ENCODE measurements at regions not wholly inside any gene's neighbourhood (a gene's known extent, or its start where the extent isn't known, plus 50 kb on each side); places are given as distances from the start of the nearest gene placed in this dataset.

DNA sequence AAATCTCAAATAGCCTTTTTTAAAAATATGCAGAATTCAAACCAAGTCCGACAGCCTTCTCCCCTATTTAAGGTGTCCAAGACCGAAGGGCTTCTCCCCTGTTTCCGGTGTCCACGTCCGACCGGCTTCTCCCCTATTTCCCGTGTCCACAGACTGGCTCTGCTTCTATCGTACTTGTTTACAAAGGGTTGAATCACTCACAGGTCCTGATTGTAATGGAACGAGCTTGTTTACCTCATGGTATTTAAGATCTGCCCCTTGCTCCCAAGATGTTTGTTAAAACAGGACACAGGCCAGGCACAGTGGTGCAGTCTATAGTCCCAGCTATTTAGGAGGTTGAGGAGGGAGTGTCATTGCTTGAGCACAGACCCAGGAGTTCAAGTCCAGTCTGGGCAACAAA, 90.4 kb upstream of the ROBO2 start:
- DNase-seq (ENCODE audit: low read depth), result no peak
- no peak overlapping the region for H3K4me3 ChIP-seq (ENCODE audit: low read depth, low read length)
- TF ChIP-seq CTCF (conservative IDR thresholded peaks at IDR 0.05; ENCODE audit: low read depth, low read length), result no peak

DNA sequence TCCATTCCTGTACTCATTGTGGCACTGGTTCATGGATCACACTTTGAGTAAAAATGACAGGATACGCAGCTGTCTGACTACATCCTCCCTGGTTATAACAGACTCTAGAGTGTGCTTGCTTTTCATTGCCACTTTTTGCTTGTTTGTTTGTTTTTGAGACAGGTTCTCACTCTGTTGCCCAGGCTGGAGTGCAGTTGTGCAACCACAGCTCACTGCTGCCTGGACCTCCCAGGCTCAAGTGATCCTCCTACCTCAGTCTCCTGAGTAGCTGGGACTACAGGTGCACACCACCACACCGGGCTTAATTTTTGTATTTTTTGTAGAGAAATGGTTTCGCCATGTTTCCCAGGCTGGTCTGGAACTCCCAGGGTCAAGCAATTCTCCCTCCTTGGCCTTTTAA, 89.3 kb upstream of the ROBO2 start:
- no peak overlapping the region for H3K4me3 ChIP-seq (ENCODE audit: low read depth, low read length)
- DNase-seq (ENCODE audit: low read depth), result no peak
- TF ChIP-seq CTCF (conservative IDR thresholded peaks at IDR 0.05; ENCODE audit: low read depth, low read length), result no peak

DNA sequence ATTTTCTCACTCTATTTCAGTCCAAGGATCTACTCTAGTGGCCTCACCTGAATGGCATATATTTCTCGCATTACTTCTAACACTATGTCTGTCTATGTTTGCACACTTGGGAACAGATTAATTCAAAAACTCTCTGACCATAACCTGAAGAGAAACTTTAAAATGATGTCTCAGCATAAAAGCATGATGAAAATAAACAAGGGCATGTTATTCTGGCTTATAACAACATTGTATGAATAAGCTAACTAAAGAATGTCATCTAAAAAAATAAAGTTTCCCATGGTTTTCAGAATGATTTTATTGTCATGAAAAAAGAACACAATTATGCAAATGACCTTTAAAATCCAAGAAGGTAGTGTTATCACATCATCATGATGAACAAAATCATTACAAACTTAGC, 85.5 kb upstream of the ROBO2 start:
- DNase-seq (ENCODE audit: low read depth), result no peak
- H3K4me3 ChIP-seq (ENCODE audit: low read depth, low read length), result no peak overlapping the region
- no peak for TF ChIP-seq CTCF (conservative IDR thresholded peaks at IDR 0.05; ENCODE audit: low read depth, low read length)

DNA sequence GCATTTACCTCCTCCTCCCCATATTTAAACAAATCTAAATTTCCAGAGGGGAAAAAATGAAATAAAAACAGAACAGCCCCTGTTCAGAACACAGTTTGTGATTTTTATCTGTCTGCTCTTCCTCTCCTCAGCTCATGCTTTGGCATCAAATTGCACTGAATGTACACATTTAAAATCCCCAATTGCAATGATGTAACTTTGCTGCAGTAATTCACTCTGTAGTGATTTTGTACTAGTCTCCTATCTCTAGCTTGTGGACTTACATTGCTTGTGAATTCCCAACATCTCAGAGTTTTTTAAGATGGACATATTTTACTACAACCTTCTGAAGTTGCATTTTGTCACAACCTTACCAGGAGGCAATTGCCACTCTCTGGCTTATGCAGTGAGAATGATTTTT, 81.6 kb upstream of the ROBO2 start:
- DNase-seq (ENCODE audit: low read depth), result no peak
- no peak for TF ChIP-seq CTCF (conservative IDR thresholded peaks at IDR 0.05; ENCODE audit: low read depth, low read length)
- no peak overlapping the region for H3K4me3 ChIP-seq (ENCODE audit: low read depth, low read length)

- DNase-seq (ENCODE audit: low read depth), result no peak
- TF ChIP-seq CTCF (conservative IDR thresholded peaks at IDR 0.05; ENCODE audit: low read depth, low read length), result no peak
- H3K4me3 ChIP-seq (ENCODE audit: low read depth, low read length), result no peak overlapping the region
Observed at GRCh38 chr3:76958861-76959260, 81.0 kb upstream of the ROBO2 start.

DNA sequence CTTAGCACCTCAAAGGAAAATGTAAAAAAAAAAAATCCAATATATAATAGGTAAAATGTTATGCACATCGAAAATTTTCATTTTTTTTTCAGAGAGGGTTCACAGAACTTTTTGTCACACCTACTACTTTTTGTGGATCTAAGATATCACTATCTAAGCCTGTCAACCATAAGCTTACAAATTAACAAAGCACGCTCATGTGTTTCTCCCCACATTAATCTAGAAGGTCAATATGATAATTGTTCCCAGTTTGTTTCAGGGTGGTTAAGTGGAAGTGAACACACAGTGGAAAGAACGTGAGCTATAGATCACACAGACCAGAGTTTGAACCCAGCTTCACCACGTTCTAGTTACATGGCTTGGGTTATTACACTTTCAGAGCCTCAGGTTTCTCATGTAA, 78.6 kb upstream of the ROBO2 start:
- DNase-seq (ENCODE audit: low read depth), result no peak
- TF ChIP-seq CTCF (conservative IDR thresholded peaks at IDR 0.05; ENCODE audit: low read depth, low read length), result no peak
- H3K4me3 ChIP-seq (ENCODE audit: low read depth, low read length), result no peak overlapping the region

- no peak overlapping the region for H3K4me3 ChIP-seq (ENCODE audit: low read depth, low read length)
- no peak for TF ChIP-seq CTCF (conservative IDR thresholded peaks at IDR 0.05; ENCODE audit: low read depth, low read length)
- no peak for DNase-seq (ENCODE audit: low read depth)
Observed at GRCh38 chr3:76965122-76965725, 74.7 kb upstream of the ROBO2 start.
